ENCODE measurements at regions not wholly inside any gene's neighbourhood (a gene's known extent, or its start where the extent isn't known, plus 50 kb on each side); places are given as distances from the start of the nearest gene placed in this dataset.

GRCh38 chr18:71011389-71011788 lies 722.5 kb downstream of the SOCS6 start:
- TF ChIP-seq CTCF (IDR thresholded peaks at IDR 0.05) (no peak), POLR2AphosphoS5 (IDR thresholded peaks at IDR 0.05; ENCODE audit: insufficient read depth in 1 of 2, low read depth in 1 of 2) (no peak), POLR2A (IDR thresholded peaks at IDR 0.05) (no peak)
